ENCODE measurements at regions not wholly inside any gene's neighbourhood (a gene's known extent, or its start where the extent isn't known, plus 50 kb on each side); places are given as distances from the start of the nearest gene placed in this dataset.
"Not testable (repeated sequence)": the region's sequence is repeated elsewhere in the genome, so short reads cannot be mapped to it uniquely, and the experiment has no call there.

DNA sequence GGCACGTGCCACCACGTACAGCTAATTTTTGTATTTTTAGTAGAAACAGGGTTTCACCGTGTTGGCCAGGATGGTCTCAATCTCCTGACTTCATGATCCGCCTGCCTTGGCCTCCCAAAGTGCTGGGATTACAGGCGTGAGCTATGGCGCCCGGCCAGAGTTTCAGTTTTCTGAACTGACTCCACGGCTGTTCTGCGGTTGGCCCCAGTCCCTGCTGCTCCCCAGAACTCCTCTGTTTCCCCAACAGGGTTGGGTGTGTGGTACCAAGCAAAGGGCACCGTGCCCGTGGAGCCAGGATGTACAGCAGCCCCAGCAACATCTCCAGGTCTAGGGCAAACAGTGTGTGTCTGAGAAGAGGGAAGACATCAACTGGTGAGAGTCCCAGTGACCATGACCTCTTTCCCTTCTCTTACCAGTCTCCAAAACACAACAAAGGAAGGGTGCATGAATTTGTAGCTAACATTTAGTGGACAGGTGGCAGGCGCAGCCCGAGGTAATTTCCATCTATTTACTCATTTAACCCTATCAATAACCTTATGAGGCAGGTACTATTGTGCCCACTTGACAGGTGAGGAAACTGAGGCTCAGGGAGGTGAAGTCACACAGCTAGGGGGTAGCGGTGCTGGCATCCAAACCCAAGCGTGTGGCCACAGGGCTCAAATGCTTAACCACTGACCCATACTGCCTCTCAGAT is 57.0 kb upstream of the RBFOX2 start:
- Histone ChIP-seq H3K27me3 (no peaks in the 10 kb centered on the region), H3K9me3 (no peaks in the 10 kb centered on the region), H3K27ac (no peak overlapping the region), H3K4me3 (no peak overlapping the region), H3K36me3 (no peaks in the 10 kb centered on the region), H3K4me1 (peaks cover 0 to 7% (median 0%) of the 10 kb centered on the region in 4 donors)
- intact Hi-C loops (cut with DNase I; ENCODE audit: low total_unique reads): no loop called here
- 84 to 89% (median 88%) methylated on average over 15 of the region's 15 CpGs for WGBS, 5 donors
- TF ChIP-seq, protein P1, sequence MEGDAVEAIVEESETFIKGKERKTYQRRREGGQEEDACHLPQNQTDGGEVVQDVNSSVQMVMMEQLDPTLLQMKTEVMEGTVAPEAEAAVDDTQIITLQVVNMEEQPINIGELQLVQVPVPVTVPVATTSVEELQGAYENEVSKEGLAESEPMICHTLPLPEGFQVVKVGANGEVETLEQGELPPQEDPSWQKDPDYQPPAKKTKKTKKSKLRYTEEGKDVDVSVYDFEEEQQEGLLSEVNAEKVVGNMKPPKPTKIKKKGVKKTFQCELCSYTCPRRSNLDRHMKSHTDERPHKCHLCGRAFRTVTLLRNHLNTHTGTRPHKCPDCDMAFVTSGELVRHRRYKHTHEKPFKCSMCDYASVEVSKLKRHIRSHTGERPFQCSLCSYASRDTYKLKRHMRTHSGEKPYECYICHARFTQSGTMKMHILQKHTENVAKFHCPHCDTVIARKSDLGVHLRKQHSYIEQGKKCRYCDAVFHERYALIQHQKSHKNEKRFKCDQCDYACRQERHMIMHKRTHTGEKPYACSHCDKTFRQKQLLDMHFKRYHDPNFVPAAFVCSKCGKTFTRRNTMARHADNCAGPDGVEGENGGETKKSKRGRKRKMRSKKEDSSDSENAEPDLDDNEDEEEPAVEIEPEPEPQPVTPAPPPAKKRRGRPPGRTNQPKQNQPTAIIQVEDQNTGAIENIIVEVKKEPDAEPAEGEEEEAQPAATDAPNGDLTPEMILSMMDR (IDR thresholded peaks at IDR 0.05): no peak
- TF ChIP-seq POLR2A (IDR thresholded peaks at IDR 0.05) (no peak), POLR2AphosphoS5 (IDR thresholded peaks at IDR 0.05) (no peak), EP300 (IDR thresholded peaks at IDR 0.05) (no peak)
- no peak for DNase-seq

DNA sequence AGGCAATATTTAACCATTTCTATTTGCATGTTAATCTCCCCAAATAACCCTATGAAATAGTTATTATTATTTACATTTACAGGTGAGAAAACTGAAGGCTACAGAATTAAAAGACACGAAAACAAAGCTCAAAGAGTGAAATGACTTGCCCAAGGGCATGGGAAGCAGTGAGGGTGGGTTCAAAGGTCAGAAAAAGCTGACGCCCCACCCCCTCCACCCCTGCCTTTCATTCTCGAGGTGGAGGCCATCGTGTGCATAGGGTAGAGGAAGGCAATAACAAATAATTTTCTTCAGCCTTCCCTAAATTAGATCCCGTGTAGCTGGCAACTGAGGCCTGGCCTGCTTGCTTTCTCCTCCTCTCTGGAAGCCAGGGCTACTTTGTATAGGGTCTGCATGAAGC is 56.1 kb upstream of the RBFOX2 start:
- Histone ChIP-seq H3K27me3 (no peaks in the 10 kb centered on the region), H3K27ac (no peak overlapping the region), H3K4me3 (no peak overlapping the region), H3K4me1 (peaks cover 0 to 7% (median 0%) of the 10 kb centered on the region in 4 donors), H3K9me3 (no peaks in the 10 kb centered on the region), H3K36me3 (no peaks in the 10 kb centered on the region)
- TF ChIP-seq POLR2AphosphoS5 (IDR thresholded peaks at IDR 0.05) (no peak), POLR2A (IDR thresholded peaks at IDR 0.05) (no peak), EP300 (IDR thresholded peaks at IDR 0.05) (no peak)
- TF ChIP-seq, protein P1 (IDR thresholded peaks at IDR 0.05): no peak
- WGBS, 5 donors: 58 to 74% (median 63%) methylated on average over 5 of the region's 5 CpGs
- intact Hi-C loops (cut with DNase I; ENCODE audit: low total_unique reads): no loop called here
- DNase-seq: no peak

DNA sequence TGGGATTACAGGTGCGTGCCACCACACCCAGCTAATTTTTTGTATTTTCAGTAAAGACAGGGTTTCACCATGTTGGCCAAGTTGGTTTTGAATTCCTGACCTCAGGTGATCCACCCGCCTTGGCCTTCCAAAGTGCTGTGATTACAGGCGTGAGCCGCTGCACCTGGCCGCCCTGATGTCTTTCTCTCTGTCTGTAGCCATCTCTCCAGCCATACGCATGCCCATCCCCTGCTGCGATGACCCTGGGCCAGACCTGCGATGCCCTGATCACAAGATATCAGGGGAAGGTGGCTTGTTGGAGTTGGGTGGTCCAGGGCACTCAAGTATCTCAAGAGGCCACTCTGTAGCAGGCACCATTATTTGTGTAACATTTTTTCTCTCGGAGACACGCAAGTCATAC is 54.4 kb upstream of the RBFOX2 start:
- H3K4me1 ChIP-seq: peaks cover 0 to 7% (median 0%) of the 10 kb centered on the region in 4 donors
- 85 to 97% (median 94%) methylated on average over 10 of the region's 10 CpGs for WGBS, 5 donors
- intact Hi-C loops (cut with DNase I; ENCODE audit: low total_unique reads): no loop called here

DNA sequence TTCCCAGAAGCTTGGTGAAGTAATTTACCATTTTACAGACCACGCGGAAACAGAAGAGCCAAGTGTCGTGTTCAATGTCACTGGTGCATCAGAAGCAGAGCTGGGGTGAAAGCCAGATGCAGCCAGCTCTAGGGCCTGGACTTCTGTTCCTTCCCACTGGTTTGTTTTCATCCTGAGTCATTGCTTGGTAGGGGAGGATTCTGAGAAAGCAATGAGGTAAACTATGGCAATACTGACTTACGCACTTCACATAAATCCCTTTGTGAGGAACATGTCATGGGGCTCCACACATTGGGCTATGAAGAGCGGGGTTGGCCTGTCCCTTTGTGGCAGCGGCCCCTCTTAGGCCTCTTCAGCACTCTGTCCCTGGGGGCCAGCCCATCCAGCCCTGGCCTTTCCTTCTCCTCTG is 52.4 kb upstream of the RBFOX2 start:
- Histone ChIP-seq H3K4me3 (no peak overlapping the region), H3K27me3 (no peaks in the 10 kb centered on the region), H3K4me1 (peaks cover 0 to 7% (median 0%) of the 10 kb centered on the region in 4 donors), H3K27ac (peak overlapping the region in 3 of 5 donors; percentile 45 to 80 (median 50)), H3K36me3 (no peaks in the 10 kb centered on the region), H3K9me3 (no peaks in the 10 kb centered on the region)
- intact Hi-C loops (cut with DNase I; ENCODE audit: low total_unique reads): no loop called here
- TF ChIP-seq POLR2AphosphoS5 (IDR thresholded peaks at IDR 0.05) (peak in 1 of 3 donors; percentile 47), POLR2A (IDR thresholded peaks at IDR 0.05) (no peak), EP300 (IDR thresholded peaks at IDR 0.05) (peak; percentile 47)
- TF ChIP-seq, protein P1 (IDR thresholded peaks at IDR 0.05): no peak
- WGBS, 5 donors: 74 to 90% (median 88%) methylated on average over 6 of the region's 6 CpGs
- peak in 1 of 2 donors; percentile 54 for DNase-seq

More for the DNA sequence above, 54.4 kb upstream of the RBFOX2 start:
- H3K27me3 ChIP-seq: no peaks in the 10 kb centered on the region
- no peak overlapping the region for H3K4me3 ChIP-seq
- no peak for DNase-seq
- no peak overlapping the region for H3K27ac ChIP-seq
- TF ChIP-seq, protein P1 (IDR thresholded peaks at IDR 0.05): no peak
- TF ChIP-seq POLR2AphosphoS5 (IDR thresholded peaks at IDR 0.05) (no peak), POLR2A (IDR thresholded peaks at IDR 0.05) (no peak), EP300 (IDR thresholded peaks at IDR 0.05) (no peak)
- H3K9me3 ChIP-seq: no peaks in the 10 kb centered on the region
- H3K36me3 ChIP-seq: no peaks in the 10 kb centered on the region

DNA sequence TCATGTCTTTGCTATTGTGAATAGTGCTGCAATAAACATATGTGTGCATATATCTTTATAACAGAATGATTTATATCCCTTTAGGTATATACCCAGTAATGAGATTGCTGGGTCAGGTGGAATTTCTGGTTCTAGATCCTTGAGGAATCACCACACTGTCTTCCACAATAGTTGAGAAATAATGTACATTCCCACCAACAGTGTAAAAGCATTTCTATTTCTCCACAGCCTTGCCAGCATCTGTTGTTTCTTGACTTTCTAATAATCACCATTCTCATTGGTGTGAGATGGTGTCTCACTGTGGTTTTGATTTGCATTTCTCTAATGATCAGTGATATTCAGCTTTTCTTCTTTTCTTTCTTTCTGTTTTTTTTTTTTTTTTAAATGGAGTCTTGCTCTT is 51.7 kb upstream of the RBFOX2 start:
- H3K36me3 ChIP-seq; H3K4me3 ChIP-seq; intact Hi-C loops (cut with DNase I; ENCODE audit: low total_unique reads); DNase-seq; H3K4me1 ChIP-seq; H3K27me3 ChIP-seq; H3K9me3 ChIP-seq: not testable (repeated sequence)
- H3K27ac ChIP-seq: peak overlapping the region in 2 of 5 donors; percentile 36 to 80

All from stomach (tissue), 8 donors.